Thyroid gland (tissue), 4 donors: ENCODE measurements at regions not wholly inside any gene's neighbourhood (a gene's known extent, or its start where the extent isn't known, plus 50 kb on each side); places are given as distances from the start of the nearest gene placed in this dataset.

ENCODE experiments used
- DNase-seq, 2 donors: peaks; one replicate each; pipeline ENCODE4 v3.0.0-alpha.2; 2019
- H3K27ac ChIP-seq, 3 donors: fragments of 200-600 bp; sonication (generic); 1 replicate in 2 of 3; 2 replicates in 1 of 3; pipeline ENCODE4 v1.5.1; 2016 to 2019; ENCODE audit warnings: mild to moderate bottlenecking in 1 of 3, moderate library complexity in 1 of 3
- H3K27me3 ChIP-seq: fragments of 200-600 bp; sonication (generic); one replicate; pipeline ENCODE4 v1.5.1; 2019
- H3K36me3 ChIP-seq, 2 donors: fragments of 200-600 bp; sonication (generic); one replicate each; pipeline ENCODE4 v1.5.1; 2016 to 2019
- H3K4me1 ChIP-seq, 2 donors: fragments of 200-600 bp; sonication (generic); one replicate each; pipeline ENCODE4 v1.5.1; 2017 to 2019
- H3K4me3 ChIP-seq, 3 donors: fragments of 200-600 bp; sonication (generic); replicated peaks in 1 of 3; 1 replicate in 2 of 3; 2 replicates in 1 of 3; pipeline ENCODE4 v1.5.1; 2016; ENCODE audit warnings: mild to moderate bottlenecking in 1 of 3
- H3K9me3 ChIP-seq: fragments of 200-600 bp; sonication (generic); one replicate; pipeline ENCODE4 v1.5.1; 2017
- CTCF ChIP-seq, 6 experiments: fragments of 200-600 bp in 3 of 6; fragments of 450-650 bp in 3 of 6; sonication (generic) in 3 of 6; IDR thresholded peaks; one replicate each; pipeline ENCODE4 v1.5.1; 2016 to 2019; ENCODE audit warnings: antibody characterized with exemption in 6 of 6, mild to moderate bottlenecking in 2 of 6, inconsistent platforms in 1 of 6, moderate library complexity in 1 of 6
- POLR2A ChIP-seq, 2 donors: fragments of 450-650 bp; IDR thresholded peaks; one replicate each; pipeline ENCODE4 v1.6.1; 2017; ENCODE audit warnings: antibody characterized with exemption in 2 of 2, mild to moderate bottlenecking in 2 of 2, moderate library complexity in 1 of 2
- WGBS, 2 donors: methylation state at CpG; one replicate each; pipeline ENCODE4 v1.1.5; 2017; 5-methylcytosine and 5-hydroxymethylcytosine counted together
- intact Hi-C: fragments of 100-400 bp; cut with DNase I; formaldehyde crosslinking; loops from one replicate; pipeline ENCODE4 v1.15.1; 2023

GRCh38 chr18:43547456-43547855 lies 270.2 kb upstream of the SYT4 start:
- no peaks in the 10 kb centered on the region for H3K9me3 ChIP-seq
- WGBS, 2 donors, result 46 to 53% methylated on average over 1 of the region's 1 CpG
- intact Hi-C loops, result no loop called here
- H3K36me3 ChIP-seq, result no peaks in the 10 kb centered on the region
- H3K27ac ChIP-seq, result no peak overlapping the region
- no peaks in the 10 kb centered on the region for H3K27me3 ChIP-seq
- no peak for DNase-seq
- H3K4me1 ChIP-seq, result no peaks in the 10 kb centered on the region
- no peak overlapping the region for H3K4me3 ChIP-seq
- TF ChIP-seq POLR2A (IDR thresholded peaks at IDR 0.05) (no peak), CTCF (IDR thresholded peaks at IDR 0.05) (no peak)

- 97 to 100% methylated on average over 2 to 3 of the region's 3 CpGs for WGBS, 2 donors
- Histone ChIP-seq H3K4me1 (no peaks in the 10 kb centered on the region), H3K4me3 (no peak overlapping the region)
Observed at GRCh38 chr18:43559507-43559906, 282.2 kb upstream of the SYT4 start.

GRCh38 chr18:43563780-43564179 lies 286.5 kb upstream of the SYT4 start:
- Histone ChIP-seq H3K36me3 (no peaks in the 10 kb centered on the region), H3K27me3 (no peaks in the 10 kb centered on the region), H3K4me3 (no peak overlapping the region), H3K27ac (no peak overlapping the region), H3K4me1 (no peaks in the 10 kb centered on the region), H3K9me3 (no peaks in the 10 kb centered on the region)
- peak in 4 of 6 experiments; percentile 29 to 69 (median 58) for TF ChIP-seq CTCF (IDR thresholded peaks at IDR 0.05)
- TF ChIP-seq POLR2A (IDR thresholded peaks at IDR 0.05), result no peak
- intact Hi-C loops, result no loop called here
- WGBS, 2 donors, result 23 to 27% methylated on average over 3 of the region's 3 CpGs
- DNase-seq, result peak; percentile 16 to 39

More at GRCh38 chr18:43559507-43559906, 282.2 kb upstream of the SYT4 start:
- Histone ChIP-seq H3K27ac (no peak overlapping the region), H3K36me3 (no peaks in the 10 kb centered on the region), H3K27me3 (no peaks in the 10 kb centered on the region), H3K9me3 (no peaks in the 10 kb centered on the region)
- TF ChIP-seq POLR2A (IDR thresholded peaks at IDR 0.05), result no peak
- TF ChIP-seq CTCF (IDR thresholded peaks at IDR 0.05), result no peak
- DNase-seq, result no peak
- intact Hi-C loops, result no loop called here

GRCh38 chr18:43570593-43570992 lies 293.3 kb upstream of the SYT4 start:
- Histone ChIP-seq H3K36me3 (no peaks in the 10 kb centered on the region), H3K27me3 (no peaks in the 10 kb centered on the region), H3K4me1 (no peaks in the 10 kb centered on the region), H3K9me3 (no peaks in the 10 kb centered on the region), H3K4me3 (no peak overlapping the region), H3K27ac (no peak overlapping the region)
- TF ChIP-seq CTCF (IDR thresholded peaks at IDR 0.05), result no peak
- no peak for TF ChIP-seq POLR2A (IDR thresholded peaks at IDR 0.05)
- intact Hi-C loops, result no loop called here
- 58 to 70% methylated on average over 4 of the region's 4 CpGs for WGBS, 2 donors
- DNase-seq, result no peak

GRCh38 chr18:43571078-43571689 lies 293.9 kb upstream of the SYT4 start:
- Histone ChIP-seq H3K4me3 (no peak overlapping the region), H3K9me3 (no peaks in the 10 kb centered on the region), H3K27ac (no peak overlapping the region), H3K36me3 (no peaks in the 10 kb centered on the region), H3K4me1 (no peaks in the 10 kb centered on the region), H3K27me3 (no peaks in the 10 kb centered on the region)
- TF ChIP-seq CTCF (IDR thresholded peaks at IDR 0.05), result peak; percentile 40 to 85 (median 66)
- no peak for TF ChIP-seq POLR2A (IDR thresholded peaks at IDR 0.05)
- WGBS, 2 donors, result 25 to 26% methylated on average over 4 of the region's 4 CpGs
- DNase-seq, result peak; percentile 30 to 31
- intact Hi-C loops, result no loop called here
